Mucosa of descending colon (tissue), 3 donors: ENCODE measurements at regions not wholly inside any gene's neighbourhood (a gene's known extent, or its start where the extent isn't known, plus 50 kb on each side); places are given as distances from the start of the nearest gene placed in this dataset.

Experiments
- ATAC-seq: fragments of 200-7000 bp; cut with Tn5 transposase; one replicate; pipeline ENCODE4 v1.9.1; 2020; ENCODE audit warnings: mild to moderate bottlenecking, moderate library complexity
- DNase-seq, 3 donors: peaks; one replicate each; pipeline ENCODE4 v3.0.0-alpha.2; 2020
- H3K36me3 ChIP-seq: fragments of 200-600 bp; one replicate; pipeline ENCODE4 v1.8.0; 2021; ENCODE audit warnings: low read depth, mild to moderate bottlenecking
- H3K4me1 ChIP-seq: fragments of 200-600 bp; one replicate; pipeline ENCODE4 v1.8.0; 2021; ENCODE audit warnings: low read depth, mild to moderate bottlenecking
- H3K4me3 ChIP-seq: fragments of 200-600 bp; one replicate; pipeline ENCODE4 v1.8.0; 2021; ENCODE audit warnings: mild to moderate bottlenecking
- H3K9me3 ChIP-seq: fragments of 200-600 bp; one replicate; pipeline ENCODE4 v1.8.0; 2021; ENCODE audit warnings: mild to moderate bottlenecking
- intact Hi-C, 2 donors: fragments of 100-400 bp; cut with DNase I in 1 of 2; cut with micrococcal nuclease in 1 of 2; formaldehyde crosslinking; loops; one replicate each; pipeline versions ENCODE4 v1.11.0 to v1.11.1; 2022; cut with DNase I, micrococcal nuclease
- TF ChIP-seq, protein P1 (sequence below): fragments of 200-600 bp; IDR thresholded peaks from one replicate; pipeline ENCODE4 v1.8.0; 2022; ENCODE audit warnings: antibody characterized with exemption, mild to moderate bottlenecking
- donor health status: DM: no; HTN: no; CAD: no; lungs with moderate emphysema.
- donor health status: DM: no; HTN: no; CAD: no.
- donor health status: DM: no; HTN: yes; CAD: no.

DNA sequence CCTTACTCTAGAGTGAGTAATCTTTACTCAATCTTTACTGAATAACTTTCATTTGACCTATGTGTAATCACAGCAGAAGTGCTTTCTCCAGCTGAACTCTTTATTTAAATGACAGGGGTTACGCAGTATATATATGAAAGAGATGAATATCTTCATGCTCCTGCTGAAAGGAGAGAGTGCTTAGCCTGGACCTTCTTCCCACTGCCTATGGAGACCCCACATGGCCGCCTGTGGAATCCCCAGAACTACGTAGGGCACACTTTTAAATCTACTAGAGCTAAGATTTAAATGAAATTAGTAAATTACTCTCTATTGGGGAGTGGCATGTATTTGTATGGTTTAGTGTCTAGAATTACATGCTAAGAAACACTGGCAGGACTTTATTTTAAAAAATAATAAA, 391.2 kb downstream of the ANKRD50 start:
- Histone ChIP-seq H3K36me3 (no peaks in the 10 kb centered on the region), H3K9me3 (no peaks in the 10 kb centered on the region), H3K4me1 (no peaks in the 10 kb centered on the region), H3K4me3 (no peak overlapping the region)
- TF ChIP-seq, protein P1, sequence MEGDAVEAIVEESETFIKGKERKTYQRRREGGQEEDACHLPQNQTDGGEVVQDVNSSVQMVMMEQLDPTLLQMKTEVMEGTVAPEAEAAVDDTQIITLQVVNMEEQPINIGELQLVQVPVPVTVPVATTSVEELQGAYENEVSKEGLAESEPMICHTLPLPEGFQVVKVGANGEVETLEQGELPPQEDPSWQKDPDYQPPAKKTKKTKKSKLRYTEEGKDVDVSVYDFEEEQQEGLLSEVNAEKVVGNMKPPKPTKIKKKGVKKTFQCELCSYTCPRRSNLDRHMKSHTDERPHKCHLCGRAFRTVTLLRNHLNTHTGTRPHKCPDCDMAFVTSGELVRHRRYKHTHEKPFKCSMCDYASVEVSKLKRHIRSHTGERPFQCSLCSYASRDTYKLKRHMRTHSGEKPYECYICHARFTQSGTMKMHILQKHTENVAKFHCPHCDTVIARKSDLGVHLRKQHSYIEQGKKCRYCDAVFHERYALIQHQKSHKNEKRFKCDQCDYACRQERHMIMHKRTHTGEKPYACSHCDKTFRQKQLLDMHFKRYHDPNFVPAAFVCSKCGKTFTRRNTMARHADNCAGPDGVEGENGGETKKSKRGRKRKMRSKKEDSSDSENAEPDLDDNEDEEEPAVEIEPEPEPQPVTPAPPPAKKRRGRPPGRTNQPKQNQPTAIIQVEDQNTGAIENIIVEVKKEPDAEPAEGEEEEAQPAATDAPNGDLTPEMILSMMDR: no peak
- DNase-seq: no peak
- intact Hi-C loops: no loop called here
- no peak for ATAC-seq

- no peak overlapping the region for H3K4me3 ChIP-seq
- no peak for ATAC-seq
Measured at GRCh38 chr4:124322234-124323065, 390.1 kb downstream of the ANKRD50 start.

DNA sequence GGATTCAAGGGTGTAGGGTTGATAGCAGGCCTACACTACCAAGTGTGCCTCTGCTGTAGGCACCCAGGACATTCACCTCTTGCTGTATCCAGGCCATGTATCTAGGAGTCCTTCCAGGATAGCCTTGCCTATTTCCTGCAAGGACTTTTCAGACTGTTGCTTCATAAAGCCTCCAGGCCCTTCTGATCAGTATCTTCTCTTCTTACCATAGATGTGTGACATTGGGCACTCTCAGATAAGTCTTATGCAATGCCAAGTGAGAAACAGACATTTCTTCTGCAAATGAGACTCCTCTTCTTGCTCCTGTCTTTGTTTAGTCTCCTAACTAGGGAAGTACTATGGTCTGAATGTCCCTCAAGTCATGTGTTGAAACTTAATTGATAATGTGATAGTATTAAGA, 386.8 kb downstream of the ANKRD50 start:
- DNase-seq: no peak
- no peaks in the 10 kb centered on the region for H3K9me3 ChIP-seq
- intact Hi-C loops: no loop called here
- no peak overlapping the region for H3K4me3 ChIP-seq
- no peak for ATAC-seq
- H3K4me1 ChIP-seq: no peaks in the 10 kb centered on the region
- no peaks in the 10 kb centered on the region for H3K36me3 ChIP-seq
- TF ChIP-seq, protein P1: no peak

More at GRCh38 chr4:124322234-124323065, 390.1 kb downstream of the ANKRD50 start:
- TF ChIP-seq, protein P1: no peak
- Histone ChIP-seq H3K36me3 (no peaks in the 10 kb centered on the region), H3K4me1 (no peaks in the 10 kb centered on the region), H3K9me3 (no peaks in the 10 kb centered on the region)
- intact Hi-C loops: no loop called here
- no peak for DNase-seq

DNA sequence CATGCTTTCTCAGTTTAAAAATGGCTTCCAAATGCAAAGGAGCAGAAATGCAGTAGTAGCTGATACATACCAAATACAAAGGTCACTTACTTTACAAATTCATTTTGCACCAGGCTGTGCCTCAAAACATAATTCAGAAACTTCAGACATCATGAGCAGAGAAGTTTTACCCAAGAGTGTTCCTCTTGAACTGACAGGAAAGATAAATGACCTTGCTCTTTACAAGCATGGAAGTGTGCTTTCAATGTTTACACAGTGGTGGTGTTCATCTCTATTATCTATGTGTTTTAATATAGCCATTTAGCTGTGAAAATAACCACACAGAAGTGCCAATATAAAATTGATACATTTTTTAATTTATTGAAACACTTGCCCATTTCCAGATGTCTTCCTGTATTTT, 383.4 kb downstream of the ANKRD50 start:
- Histone ChIP-seq H3K4me1 (no peaks in the 10 kb centered on the region), H3K9me3 (no peaks in the 10 kb centered on the region), H3K4me3 (no peak overlapping the region), H3K36me3 (no peaks in the 10 kb centered on the region)
- intact Hi-C loops: no loop called here
- ATAC-seq: no peak
- DNase-seq: no peak
- TF ChIP-seq, protein P1: no peak

DNA sequence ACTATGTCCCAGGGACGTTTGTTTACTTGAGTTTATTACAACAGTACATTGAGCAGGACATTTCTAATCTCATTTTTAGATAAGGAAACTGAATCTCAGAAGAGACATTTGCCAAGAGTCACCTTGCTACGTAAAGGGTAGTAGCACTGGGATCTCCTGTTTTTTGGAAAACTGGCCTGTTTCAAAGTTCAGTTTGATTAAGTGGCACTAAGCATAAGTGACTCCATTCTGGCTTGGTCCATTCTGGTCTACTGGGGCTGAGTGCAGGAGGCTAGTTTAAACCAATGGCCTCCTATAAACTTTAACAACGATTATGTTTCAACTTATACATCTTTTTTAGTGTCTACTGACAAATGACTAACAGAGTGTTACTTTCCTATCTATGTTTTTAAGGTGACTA, 382.5 kb downstream of the ANKRD50 start:
- H3K9me3 ChIP-seq: no peaks in the 10 kb centered on the region
- intact Hi-C loops: loop anchor here (10.0 kb wide), 1 partner anchor 955 kb away; no protein-coding TSS in a partner anchor
- ATAC-seq (no peak), DNase-seq (no peak)
- no peaks in the 10 kb centered on the region for H3K36me3 ChIP-seq
- TF ChIP-seq, protein P1: no peak
- H3K4me1 ChIP-seq: no peaks in the 10 kb centered on the region
- no peak overlapping the region for H3K4me3 ChIP-seq
